ENCODE measurements at regions not wholly inside any gene's neighbourhood (a gene's known extent, or its start where the extent isn't known, plus 50 kb on each side); places are given as distances from the start of the nearest gene placed in this dataset.

DNA sequence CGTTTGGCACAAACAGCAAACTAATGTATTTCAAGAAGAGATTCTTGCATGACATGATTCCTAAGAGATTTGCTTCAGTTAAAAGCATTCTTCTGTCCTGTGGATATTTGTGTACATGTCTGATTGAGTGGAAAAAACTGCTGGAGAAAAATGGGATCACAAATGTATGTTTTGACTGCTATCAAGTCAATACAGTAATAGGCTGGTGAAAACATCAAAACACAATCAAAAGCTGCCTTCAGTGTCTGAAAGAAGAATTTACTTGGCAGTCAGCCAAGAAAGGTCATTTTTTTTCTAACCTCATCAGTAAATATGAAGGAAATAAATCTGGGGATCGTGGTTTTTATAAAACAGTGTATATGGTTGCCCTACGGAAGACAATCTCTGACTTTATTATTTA is 1214.8 kb downstream of the NSUN3 start:
- TF ChIP-seq GATA2 (IDR thresholded peaks at IDR 0.05; ENCODE audit: low read depth, low read length) (no peak), GATA3 (IDR thresholded peaks at IDR 0.05; ENCODE audit: low read depth, low read length) (no peak)

DNA sequence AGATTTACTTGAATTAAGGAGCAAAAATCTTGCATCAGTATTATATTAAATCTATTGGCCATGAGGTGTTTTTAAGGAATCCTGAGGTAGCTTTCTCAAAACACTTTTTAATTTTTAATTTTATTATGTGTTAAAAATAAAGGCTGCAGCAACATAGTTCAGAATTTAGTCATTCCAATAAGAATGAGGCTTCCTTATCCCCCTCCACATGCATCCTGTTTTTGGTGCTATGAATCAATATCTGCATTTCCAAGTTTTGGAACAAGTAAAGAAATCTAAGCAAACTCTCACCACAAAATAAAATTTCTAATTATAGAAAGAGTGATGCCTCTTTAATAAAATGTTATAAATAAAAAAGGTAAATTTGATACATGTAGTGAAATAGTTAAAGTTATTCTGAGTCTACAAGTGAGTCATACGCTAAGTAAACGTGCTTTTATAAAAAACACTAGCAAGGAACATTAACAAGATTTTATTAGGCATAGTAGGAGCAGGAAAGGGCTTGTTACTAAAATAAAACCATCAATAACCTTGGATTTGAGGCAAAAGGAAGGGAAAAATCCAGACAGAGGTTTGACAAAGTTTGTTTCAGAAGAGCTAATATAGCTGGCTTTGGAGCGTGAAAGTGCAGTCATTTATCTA is 1218.0 kb downstream of the NSUN3 start:
- TF ChIP-seq GATA2 (IDR thresholded peaks at IDR 0.05; ENCODE audit: low read depth, low read length) (no peak), GATA3 (IDR thresholded peaks at IDR 0.05; ENCODE audit: low read depth, low read length) (no peak)

DNA sequence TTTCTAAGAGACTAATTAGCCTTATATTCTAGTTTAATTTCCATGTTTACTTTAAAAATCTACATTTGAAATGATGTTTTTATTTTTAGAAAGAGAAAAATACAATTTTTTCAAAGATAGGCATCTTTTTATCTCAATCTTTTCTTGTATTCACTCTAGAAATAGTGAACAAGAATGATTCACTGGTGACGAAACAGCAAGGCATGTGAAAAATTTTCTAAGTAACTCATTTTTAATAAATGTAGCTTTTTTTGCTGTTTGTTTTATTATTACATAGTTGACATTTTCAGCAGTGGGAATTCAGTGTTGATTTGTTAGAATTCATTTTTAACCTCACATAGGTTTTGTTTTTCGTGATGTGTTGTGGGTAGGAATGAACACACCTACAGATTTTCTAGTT is 1226.4 kb downstream of the NSUN3 start:
- no peak for TF ChIP-seq GATA2 (IDR thresholded peaks at IDR 0.05; ENCODE audit: low read depth, low read length)
- no peak for TF ChIP-seq GATA3 (IDR thresholded peaks at IDR 0.05; ENCODE audit: low read depth, low read length)

DNA sequence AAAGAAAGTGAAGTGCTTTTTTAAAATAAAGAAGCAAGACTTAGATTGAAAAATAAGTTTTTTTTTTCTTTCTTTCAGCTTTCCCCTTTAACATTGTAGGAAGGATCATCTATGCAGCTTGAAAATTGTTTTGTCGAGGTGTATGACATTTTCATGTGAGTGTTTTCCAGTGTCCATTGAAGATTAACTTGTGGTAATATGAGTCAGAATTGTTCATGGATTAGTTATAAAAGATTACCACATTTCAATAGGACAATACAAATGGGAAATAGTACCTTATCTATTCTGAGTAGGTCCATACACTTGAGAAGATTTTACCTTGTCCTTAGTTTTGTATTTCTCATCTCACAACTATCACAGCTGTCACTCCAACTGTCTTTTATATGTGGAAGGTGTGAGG is 1234.7 kb downstream of the NSUN3 start:
- TF ChIP-seq GATA2 (IDR thresholded peaks at IDR 0.05; ENCODE audit: low read depth, low read length) (no peak), GATA3 (IDR thresholded peaks at IDR 0.05; ENCODE audit: low read depth, low read length) (no peak)

DNA sequence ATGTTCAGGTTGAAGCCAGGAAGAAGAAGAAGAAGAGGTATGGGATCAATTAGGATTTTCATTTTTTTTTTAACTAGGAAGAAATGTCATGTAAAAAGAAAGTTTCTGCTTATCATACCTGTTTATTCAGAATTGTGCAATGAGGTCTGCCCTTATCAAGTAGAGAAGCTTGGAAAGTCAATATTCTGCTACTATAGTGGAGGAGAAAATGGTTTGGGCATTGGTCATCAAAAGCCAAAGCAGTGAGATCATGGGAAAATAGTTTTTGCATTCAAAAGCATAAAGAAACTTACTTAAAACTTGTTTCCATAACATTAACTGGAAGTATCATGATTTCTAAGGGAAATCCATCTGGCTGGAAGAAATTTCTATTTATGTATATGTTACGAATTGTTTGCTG is 1239.2 kb downstream of the NSUN3 start:
- no peak for TF ChIP-seq GATA3 (IDR thresholded peaks at IDR 0.05; ENCODE audit: low read depth, low read length)
- no peak for TF ChIP-seq GATA2 (IDR thresholded peaks at IDR 0.05; ENCODE audit: low read depth, low read length)

DNA sequence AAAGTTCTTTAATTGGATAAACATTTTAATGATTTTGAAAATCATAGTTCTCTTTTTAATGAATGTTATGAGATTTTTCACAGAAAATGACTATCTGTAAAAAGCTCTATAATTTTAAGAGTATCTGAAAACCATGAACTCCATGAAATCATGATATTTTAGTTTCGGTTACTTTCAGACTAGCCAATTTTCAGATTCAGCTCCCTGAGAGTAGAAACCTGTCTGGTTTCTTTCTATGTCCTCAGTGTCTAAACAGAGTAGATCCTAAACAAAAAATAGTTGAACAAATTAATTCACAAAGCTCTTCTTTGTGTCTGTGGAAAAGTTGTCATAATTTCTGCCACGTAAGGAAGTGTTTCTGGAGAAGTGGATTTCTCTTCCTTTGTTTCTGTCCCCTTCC is 1247.7 kb downstream of the NSUN3 start:
- no peak for TF ChIP-seq GATA2 (IDR thresholded peaks at IDR 0.05; ENCODE audit: low read depth, low read length)
- TF ChIP-seq GATA3 (IDR thresholded peaks at IDR 0.05; ENCODE audit: low read depth, low read length), result no peak

DNA sequence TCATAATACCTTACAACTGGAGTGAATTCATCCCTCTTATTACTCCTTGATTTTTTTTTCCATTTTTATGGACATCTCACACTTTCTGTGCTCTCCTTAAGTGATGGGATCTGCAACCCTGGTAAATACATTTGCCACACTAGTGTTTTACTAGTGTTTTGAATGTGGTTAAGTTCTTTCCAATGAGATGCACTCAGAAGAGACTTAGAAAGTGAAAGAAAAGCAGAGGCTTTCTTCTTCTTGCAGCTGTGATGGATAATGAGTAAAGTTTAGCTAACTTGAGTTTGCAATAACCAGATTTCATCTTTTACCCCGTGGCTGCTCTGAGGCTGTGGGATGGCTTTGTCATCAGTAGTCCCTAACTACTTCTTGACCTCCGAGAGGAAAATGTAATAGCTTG is 1248.4 kb downstream of the NSUN3 start:
- TF ChIP-seq GATA3 (IDR thresholded peaks at IDR 0.05; ENCODE audit: low read depth, low read length) (no peak), GATA2 (IDR thresholded peaks at IDR 0.05; ENCODE audit: low read depth, low read length) (no peak)

DNA sequence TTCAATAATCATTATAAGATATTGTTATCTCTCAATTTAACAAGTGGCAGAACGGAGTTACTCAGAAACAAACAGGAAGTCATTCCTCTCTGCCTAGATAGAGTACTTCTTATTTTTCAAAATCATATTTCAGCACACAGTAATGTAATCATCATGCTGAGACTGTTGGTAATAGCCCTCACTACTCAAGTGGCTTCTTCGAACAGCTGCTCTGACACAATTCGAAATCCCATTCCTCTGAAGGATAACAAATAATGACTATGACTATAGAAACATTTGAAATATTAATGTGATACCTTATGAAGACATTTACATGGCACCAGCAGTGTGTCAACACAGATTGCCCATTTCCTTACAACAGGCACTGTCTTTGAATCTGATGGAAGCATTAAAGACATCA is 1249.8 kb downstream of the NSUN3 start:
- TF ChIP-seq GATA3 (IDR thresholded peaks at IDR 0.05; ENCODE audit: low read depth, low read length), result no peak
- no peak for TF ChIP-seq GATA2 (IDR thresholded peaks at IDR 0.05; ENCODE audit: low read depth, low read length)

DNA sequence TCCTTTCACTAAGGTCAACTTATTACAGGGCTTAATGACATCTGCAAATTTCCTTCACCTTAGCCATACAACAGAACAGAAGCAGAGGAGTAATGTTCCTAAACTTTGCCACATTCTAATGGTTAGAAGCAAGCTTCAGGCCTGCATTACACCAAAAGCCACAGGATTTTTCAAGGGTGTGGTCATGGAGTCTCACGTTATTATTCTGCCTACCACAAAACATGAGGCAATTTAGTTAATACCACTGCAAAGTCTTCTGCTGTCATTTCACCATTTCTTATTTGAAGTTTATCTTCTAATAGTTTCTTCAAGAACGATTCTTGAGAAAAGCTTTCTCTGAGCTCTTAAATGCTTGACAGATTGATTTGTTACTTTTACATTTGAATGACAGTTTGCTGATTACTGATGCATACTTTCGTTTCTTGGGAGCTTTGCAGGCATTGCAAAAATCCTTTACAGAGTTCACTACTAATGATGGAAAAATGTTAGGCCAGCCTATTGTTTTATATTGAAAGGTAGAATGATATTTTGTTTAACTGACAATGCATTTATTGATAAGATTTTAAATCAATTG is 1257.1 kb downstream of the NSUN3 start:
- TF ChIP-seq GATA3 (IDR thresholded peaks at IDR 0.05; ENCODE audit: low read depth, low read length), result no peak
- TF ChIP-seq GATA2 (IDR thresholded peaks at IDR 0.05; ENCODE audit: low read depth, low read length), result no peak

DNA sequence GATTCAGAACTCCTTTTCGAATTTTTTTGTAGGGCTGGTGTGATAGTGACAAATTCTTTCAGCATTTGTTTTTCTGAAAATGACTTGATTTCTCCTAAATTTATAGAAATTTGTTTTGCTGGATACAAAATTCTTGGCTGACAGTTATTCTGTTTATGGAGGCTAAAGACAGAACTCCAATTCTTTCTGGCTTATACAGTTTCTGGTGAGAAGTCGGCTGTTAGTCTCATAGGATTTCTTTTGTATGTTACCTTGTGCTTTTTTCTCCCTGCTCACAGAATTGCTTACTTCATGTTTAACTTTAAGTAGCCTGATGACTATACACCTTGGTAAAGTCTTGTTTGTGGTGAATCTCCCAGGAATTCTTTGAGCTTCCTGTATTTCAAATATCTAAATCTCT is 1264.6 kb downstream of the NSUN3 start:
- no peak for TF ChIP-seq GATA3 (IDR thresholded peaks at IDR 0.05; ENCODE audit: low read depth, low read length)

DNA sequence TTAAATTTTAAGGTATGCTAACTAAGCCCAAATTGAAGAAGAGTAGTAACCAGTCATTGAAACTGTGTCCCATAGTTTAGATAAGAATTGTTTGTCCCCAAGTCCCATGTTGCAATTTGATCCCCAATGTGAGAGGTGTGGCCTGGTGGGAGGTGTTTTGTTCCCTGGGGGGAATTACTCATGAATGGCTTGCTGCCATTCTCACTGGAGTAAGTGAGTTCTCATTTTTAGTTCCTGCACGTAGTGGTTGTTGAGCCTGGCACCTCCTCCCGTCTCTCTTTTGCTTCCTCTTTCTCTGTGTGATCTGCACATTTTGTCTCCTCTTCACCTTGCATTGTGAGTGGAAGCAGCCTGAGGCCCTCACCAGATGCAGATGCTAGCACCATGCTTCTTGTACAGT is 1271.0 kb downstream of the NSUN3 start:
- TF ChIP-seq GATA2 (IDR thresholded peaks at IDR 0.05; ENCODE audit: low read depth, low read length) (no peak), GATA3 (IDR thresholded peaks at IDR 0.05; ENCODE audit: low read depth, low read length) (no peak)

DNA sequence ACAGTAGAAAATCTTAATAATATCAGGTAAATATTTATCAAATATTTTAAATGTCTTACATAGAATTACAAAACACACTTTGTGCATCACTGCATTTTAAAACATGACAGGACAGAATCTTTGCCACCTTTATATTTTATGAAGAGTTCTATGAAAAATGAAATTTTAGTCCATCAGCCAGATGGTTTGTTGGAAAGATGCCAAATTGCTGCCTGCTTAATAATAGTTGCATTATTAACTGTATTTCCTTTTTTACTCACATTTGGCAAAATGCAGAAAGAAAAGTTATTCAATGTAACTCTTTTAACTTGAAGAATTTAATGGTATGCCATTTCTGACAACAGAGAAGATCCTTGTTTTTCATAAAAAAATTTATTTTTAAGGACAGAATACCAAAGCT is 1271.6 kb downstream of the NSUN3 start:
- TF ChIP-seq GATA2 (IDR thresholded peaks at IDR 0.05; ENCODE audit: low read depth, low read length), result no peak
- TF ChIP-seq GATA3 (IDR thresholded peaks at IDR 0.05; ENCODE audit: low read depth, low read length), result no peak

DNA sequence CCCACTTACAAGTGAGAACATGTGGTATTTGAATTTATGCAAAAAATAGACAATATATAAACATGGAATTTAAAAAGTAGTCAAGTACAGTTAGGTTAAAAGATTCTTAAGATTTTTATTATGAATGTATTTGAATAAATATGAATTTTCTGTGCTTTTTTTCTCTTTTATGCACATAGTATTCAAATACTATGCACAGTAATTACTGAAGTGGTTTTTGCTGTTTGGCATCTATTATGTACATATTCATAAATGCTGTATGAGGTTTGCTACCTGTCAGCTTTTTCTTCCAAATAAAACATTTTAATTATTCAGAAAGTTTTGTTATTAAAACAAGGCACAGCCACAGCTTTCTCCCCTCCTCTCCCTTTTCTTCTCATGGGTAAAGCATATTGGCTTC is 1272.7 kb downstream of the NSUN3 start:
- TF ChIP-seq GATA2 (IDR thresholded peaks at IDR 0.05; ENCODE audit: low read depth, low read length) (no peak), GATA3 (IDR thresholded peaks at IDR 0.05; ENCODE audit: low read depth, low read length) (no peak)

DNA sequence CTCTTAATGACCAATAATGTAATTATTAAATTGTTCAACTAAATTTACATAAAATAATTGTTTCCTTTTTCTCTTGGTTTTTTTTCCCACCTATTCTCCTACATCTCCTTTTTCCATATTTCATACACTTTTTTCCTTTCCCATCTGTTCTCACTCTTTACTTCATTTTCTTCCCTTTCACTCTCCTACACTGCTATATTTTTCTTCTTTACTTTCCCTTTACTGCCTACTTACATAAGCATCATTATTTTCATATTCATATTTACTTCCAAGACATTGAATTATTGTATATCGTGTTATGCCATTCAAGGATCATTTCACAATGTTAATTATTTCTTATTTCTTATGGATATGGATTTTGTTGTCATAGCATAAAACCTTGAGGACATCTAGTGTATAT is 1275.6 kb downstream of the NSUN3 start:
- TF ChIP-seq GATA3 (IDR thresholded peaks at IDR 0.05; ENCODE audit: low read depth, low read length) (no peak), GATA2 (IDR thresholded peaks at IDR 0.05; ENCODE audit: low read depth, low read length) (no peak)

DNA sequence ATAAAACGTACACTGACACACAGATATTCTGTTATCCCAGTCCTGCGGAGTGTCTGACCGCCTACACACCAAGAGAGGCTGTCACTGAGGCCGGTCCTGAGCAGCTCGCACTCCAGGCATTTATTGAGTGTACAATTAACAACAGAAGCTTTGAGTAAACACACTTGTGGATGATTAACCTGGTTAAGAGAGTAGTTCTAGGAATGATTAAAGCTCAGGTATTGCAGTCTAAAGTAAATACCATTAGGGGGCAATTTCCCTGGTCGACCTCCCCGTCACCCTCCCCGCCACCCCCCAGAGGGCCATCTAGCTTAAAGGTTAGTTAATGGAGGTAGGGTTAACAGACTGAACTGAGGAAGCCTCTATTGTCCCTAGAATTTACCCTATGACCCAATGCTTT is 1278.5 kb downstream of the NSUN3 start:
- no peak for TF ChIP-seq GATA3 (IDR thresholded peaks at IDR 0.05; ENCODE audit: low read depth, low read length)
- no peak for TF ChIP-seq GATA2 (IDR thresholded peaks at IDR 0.05; ENCODE audit: low read depth, low read length)

DNA sequence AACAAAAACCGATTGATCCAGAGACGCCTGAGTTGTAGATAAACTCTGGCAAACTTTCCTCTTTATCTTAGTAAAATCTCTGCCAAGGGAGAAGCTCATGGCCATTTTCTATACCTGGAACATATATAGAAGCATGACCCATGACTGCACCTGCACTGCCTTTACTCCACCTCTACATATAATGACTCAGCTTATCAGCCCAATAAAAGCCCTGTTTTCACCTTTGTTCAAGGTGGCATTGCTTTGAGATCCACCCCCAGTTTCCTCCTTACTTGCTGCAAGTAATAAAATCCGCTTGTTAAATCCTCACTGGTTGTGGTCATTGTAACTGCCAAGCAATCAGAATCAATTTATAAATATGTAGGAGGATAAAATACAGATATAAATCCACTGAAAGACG is 1280.4 kb downstream of the NSUN3 start:
- no peak for TF ChIP-seq GATA3 (IDR thresholded peaks at IDR 0.05; ENCODE audit: low read depth, low read length)
